HG03039 (cell line): ENCODE measurements at regions not wholly inside any gene's neighbourhood (a gene's known extent, or its start where the extent isn't known, plus 50 kb on each side); places are given as distances from the start of the nearest gene placed in this dataset.

Experiments
- ATAC-seq: cut with Tn5 transposase; IDR thresholded peaks from one replicate; pipeline ENCODE4 v1.9.1; 2021; ENCODE audit warnings: mild to moderate bottlenecking, moderate library complexity; ENCODE audit not compliant: unreplicated experiment

DNA sequence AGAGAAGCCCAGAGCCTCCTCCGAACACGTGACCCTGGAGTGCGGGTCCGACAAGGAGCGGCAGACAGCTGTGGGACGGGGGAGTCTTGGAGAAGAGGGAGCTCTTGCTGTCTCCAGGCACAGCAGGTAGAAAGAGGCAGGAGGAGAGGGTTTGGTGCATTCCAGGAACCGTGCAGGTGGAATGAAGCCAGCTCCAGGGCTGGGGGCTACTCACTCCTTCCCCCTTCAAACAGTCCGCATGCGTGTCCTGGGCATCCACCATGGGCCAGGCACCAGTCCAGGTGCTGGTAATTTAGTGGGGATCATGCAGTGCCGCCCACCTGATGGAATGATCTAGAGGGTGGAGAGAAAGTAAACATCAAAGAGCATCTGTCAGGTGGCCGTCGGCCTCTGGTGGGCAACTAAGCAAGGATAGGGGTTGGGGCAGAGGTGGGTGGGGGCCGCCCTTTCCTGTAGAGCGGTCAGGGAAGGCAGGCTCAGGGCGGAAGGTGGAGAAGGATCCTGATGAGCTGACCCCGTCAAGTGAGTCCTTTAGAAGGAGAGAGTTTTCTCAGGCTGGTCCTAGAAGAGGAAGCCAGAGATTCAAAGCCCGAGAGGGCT lies 850.0 kb downstream of the TBC1D22A start:
- no peak for ATAC-seq

GRCh38 chr22:47610764-47611163 lies 848.3 kb downstream of the TBC1D22A start:
- no peak for ATAC-seq

- no peak for ATAC-seq
Observed at GRCh38 chr22:47610281-47610680, 847.8 kb downstream of the TBC1D22A start.

- no peak for ATAC-seq
Observed at GRCh38 chr22:47609653-47610052, 847.2 kb downstream of the TBC1D22A start.

DNA sequence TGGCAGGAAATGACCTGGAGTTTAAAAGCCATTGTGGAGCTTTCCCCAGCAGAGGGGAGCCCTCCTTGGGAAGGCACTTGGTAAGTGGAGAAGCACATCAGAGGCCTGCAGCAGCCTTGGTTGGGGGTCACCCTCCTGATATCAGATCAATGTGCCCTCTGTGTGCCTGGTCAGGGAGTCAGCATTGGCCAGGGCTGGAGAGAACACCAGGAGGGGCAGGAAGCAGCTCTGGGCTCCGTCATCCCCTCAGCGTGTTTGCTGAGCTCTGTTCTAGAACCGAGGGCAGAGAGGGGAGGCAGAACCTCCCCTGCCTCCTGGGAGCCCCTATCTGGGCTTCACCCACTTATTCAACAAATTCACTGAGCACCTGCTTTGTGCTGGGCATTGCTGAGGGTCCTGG lies 846.0 kb downstream of the TBC1D22A start:
- no peak for ATAC-seq

- ATAC-seq = no peak
Observed at GRCh38 chr22:47607486-47607885, 845.0 kb downstream of the TBC1D22A start.

DNA sequence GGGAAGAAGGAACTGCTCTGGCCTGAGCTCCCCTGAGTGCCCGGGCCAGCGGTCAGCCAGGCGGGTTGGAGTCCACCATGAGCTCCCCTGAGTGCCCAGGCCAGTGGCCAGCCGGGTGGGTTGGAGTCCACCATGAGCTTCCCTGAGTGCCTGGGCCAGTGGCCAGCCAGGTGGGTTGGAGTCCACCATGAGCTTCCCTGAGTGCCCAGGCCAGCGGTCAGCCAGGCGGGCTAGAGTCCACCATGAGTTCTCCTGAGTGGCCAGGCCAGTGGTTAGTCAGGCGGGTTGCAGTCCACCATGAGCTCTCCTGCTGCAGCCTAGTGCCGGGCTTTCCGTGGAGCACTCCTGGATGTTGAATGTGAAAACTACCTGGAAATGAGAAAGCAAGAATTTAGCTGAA lies 844.0 kb downstream of the TBC1D22A start:
- ATAC-seq = no peak

DNA sequence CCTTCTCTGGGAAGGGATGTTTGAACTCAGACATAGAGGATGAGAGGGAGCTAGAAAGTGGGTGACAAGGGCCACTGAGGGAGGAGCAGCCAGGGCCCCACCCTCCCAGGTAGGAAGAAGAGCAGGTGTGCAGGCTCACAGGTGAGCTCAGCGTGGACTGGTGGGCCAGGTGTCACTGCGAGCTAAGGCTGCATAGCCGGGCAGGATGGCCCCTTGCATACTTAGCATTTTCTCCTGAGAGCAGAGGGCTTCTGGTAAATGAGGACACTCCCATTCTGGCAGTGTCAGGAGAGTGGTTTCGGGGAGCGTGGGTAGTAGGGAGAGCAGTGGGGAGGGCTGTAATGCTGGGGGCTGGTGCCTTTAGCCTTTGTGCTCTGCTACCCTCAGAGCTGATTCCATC lies 843.4 kb downstream of the TBC1D22A start:
- no peak for ATAC-seq

DNA sequence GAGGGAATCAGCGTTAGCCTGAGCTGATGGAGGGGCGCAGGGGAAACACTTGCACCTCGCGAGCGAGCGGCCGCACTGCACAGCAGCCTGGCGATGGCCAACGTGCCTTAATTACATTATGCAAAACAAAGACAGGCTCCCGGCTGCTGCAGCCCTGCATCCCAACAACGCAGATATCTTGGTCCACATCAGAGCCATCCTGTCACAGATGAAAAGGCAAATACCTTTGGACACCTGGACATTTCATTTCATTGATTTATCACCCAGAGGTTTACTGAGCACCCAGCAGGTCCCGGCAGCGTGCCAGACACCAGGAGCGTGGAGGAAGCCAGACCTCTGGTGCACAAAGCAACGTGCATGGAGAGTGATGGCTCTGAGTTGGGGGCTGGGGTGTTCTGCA lies 843.0 kb downstream of the TBC1D22A start:
- ATAC-seq = no peak

GRCh38 chr22:47604563-47604962 lies 842.1 kb downstream of the TBC1D22A start:
- no peak for ATAC-seq

- no peak for ATAC-seq
Observed at GRCh38 chr22:47602732-47603131, 840.3 kb downstream of the TBC1D22A start.

GRCh38 chr22:47601666-47602065 lies 839.2 kb downstream of the TBC1D22A start:
- ATAC-seq = no peak

GRCh38 chr22:47600791-47601625 lies 838.6 kb downstream of the TBC1D22A start:
- no peak for ATAC-seq

DNA sequence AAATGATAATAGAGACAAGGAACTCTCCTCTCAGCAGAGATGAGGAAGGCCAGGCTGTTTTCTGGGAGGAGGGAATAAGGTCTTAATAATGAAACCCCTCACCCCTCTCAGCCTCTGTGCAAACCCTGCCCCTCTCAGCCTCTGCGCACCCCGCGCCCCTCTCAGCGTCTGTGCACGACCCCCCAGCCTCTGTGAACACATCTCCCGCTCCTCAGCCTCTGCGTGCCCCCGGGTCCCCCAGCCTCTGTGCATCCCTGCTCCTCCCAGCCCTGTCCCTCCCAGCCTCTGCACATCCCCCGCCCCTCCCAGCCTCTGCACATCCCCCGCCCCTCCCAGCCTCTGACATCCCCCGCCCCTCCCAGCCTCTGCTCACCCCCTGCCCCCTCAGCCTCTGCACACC lies 837.8 kb downstream of the TBC1D22A start:
- ATAC-seq = no peak

DNA sequence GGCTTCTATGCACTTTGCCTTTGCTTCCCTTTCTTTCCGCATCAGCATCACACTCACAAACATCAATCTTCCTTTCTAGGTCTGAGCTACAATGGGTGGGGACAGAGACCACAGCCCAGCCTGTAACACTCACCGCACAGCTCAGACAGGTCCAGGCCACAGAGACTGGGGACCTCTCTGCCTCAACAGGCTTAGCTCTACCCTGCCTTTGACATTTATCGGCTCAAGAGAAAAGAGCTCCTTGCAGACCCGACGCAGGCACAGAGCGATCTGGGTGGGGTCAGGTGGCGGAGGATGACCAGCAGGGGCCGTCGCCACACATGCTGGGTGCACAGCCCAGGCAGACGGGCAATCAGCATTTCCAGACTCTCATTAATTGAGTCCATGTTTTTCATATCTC lies 837.3 kb downstream of the TBC1D22A start:
- ATAC-seq = no peak

DNA sequence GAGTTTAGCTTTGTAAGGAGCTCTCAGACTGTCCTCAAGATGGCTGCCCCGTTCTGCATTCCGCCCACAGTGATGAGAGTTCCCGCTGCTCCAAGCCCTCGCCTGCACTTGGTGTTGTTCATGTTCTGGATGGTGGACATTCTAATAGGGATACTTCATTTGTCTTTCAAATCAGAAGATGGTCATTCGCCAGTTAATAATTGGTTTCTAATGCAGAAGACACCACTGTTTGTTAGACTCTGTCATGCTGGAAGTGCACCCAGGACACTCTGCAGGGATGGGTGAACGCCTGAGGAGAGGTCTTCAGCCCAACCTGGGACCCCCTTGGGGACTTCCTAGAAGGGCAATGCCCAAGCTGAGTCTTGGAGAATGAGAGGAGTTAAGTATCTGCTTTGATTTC lies 836.4 kb downstream of the TBC1D22A start:
- ATAC-seq = no peak

DNA sequence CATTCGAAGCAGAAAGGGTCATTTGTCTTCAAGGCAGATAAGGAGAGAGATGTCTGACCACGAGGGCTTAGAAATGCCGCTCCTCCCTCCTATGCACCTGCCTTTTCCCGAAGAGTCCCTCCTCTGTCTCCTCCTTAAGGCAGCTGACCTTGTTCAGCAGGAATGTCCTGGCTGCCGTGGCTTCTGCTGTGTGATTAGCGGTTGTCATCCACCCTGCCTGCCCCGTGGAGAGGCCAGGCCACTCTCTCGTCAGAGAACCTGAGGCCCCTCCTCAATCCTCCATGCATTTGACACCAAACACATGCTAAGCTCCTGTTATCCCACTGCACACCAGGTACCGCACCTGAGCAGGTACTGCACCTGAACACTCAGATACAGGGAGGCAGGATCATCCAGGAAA lies 834.6 kb downstream of the TBC1D22A start:
- no peak for ATAC-seq

- no peak for ATAC-seq
Observed at GRCh38 chr22:47596176-47596690, 833.8 kb downstream of the TBC1D22A start.

DNA sequence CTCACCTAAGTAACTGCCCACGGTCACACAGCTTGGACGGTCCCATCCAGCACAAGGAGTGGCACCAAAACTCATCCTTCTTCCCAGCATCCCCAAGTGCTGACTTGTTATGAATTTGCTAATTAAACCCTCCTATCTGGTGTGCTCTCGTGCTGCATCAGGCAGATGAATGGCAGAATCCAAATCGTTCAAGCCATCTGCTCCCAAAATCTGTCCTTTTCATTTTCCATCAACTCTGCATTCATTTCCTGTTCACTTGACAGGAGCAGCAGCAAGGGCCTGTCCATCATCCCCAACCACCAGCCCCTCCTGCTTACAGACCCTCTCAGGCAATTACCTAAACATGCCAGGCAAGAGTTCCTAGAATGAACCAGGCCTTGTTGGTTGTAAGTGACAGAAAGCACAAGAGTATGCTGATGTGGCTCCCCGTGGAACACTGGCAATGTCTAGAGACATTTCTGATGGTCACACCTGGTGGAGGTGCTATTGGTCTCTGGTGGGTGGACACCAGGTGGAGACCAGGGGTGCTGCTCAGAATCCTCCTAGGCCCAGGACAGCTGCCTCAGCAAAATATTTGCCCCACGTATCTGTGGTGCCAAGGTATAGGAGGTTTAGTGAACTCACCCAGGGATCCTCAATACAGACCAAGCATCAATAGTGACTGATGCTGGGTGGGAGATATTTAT lies 832.5 kb downstream of the TBC1D22A start:
- no peak for ATAC-seq

- no peak for ATAC-seq
Observed at GRCh38 chr22:47593911-47594311, 831.5 kb downstream of the TBC1D22A start.

GRCh38 chr22:47593291-47593690 lies 830.8 kb downstream of the TBC1D22A start:
- ATAC-seq = no peak

DNA sequence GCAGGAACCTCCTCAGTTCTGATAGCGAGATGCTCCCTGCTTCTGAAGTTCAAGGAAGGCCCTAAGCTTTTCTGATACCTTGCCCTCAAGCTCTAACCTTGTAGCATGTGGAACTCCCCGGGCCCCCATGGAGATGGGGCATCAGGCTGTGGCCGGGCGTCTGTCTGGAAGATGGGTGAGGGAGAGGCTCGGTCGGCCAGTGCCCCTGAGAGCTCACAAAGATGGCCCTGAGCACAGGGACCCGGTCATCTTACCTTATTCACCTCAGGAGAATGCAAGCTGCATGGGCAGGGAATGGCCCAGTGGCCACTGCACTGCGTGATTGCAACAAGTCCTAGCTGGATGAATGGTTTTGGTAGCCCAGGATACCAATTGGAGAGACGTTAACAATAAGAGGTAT lies 830.3 kb downstream of the TBC1D22A start:
- no peak for ATAC-seq
